ENCODE measurements at regions not wholly inside any gene's neighbourhood (a gene's known extent, or its start where the extent isn't known, plus 50 kb on each side); places are given as distances from the start of the nearest gene placed in this dataset.

DNA sequence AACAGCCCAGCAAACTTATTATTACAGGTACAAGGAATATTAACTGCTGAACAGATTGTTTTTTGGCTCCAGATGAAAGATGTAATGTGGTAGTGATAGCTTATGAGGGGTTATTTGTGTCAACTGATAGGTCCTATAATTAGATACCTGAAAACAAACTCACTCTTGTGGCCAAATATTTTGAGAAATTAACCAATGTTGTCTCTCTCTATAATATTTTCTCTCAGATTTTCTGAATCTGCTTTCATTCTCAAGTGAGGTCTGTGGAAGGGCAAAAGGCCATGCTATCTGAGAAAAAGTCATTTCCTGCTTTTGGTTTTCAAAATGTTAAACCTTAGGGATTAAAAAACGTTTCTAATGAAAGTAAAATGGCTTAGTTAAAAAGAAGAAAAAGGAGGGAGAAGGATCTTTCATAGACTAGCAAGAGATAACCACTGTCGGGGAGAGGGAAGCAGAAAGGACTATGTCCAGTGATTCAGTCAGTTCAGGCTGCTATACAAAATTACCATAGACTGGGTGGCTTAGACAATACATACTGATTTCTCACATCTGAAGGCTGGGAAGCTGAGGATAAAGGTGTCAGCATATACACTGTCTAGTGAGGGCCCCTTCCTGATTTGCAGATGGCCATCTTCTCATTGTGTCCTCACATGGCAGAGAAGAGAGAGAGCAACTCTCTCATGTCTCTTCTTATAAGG lies 277.5 kb upstream of the P2RY1 start:
- Histone ChIP-seq H3K9me3 (ENCODE audit: insufficient read depth, low read length) (no peaks in the 10 kb centered on the region), H3K9ac (ENCODE audit: low read length) (no peak overlapping the region), H3K9me2 (replicated peaks; ENCODE audit: insufficient read depth, low read length) (no peaks in the 10 kb centered on the region), H3K36me3 (ENCODE audit: low read length) (no peaks in the 10 kb centered on the region), H4K20me1 (ENCODE audit: low read depth, low read length) (no peaks in the 10 kb centered on the region), H3K27ac (ENCODE audit: low read depth, low read length) (no peak overlapping the region), H3K79me2 (ENCODE audit: insufficient read depth, low read length) (no peaks in the 10 kb centered on the region), H3K27me3 (ENCODE audit: low read length) (no peaks in the 10 kb centered on the region), H3K4me2 (ENCODE audit: low read depth, low read length, poor library complexity, severe bottlenecking) (no peak overlapping the region), H3K4me3 (ENCODE audit: insufficient read depth, low read length, poor library complexity, severe bottlenecking) (no peak overlapping the region), H3F3A (ENCODE audit: insufficient read depth) (no peaks in the 10 kb centered on the region), H2AFZ (ENCODE audit: low read depth, low read length, severe bottlenecking) (no peak overlapping the region)
- TF ChIP-seq, protein P1, sequence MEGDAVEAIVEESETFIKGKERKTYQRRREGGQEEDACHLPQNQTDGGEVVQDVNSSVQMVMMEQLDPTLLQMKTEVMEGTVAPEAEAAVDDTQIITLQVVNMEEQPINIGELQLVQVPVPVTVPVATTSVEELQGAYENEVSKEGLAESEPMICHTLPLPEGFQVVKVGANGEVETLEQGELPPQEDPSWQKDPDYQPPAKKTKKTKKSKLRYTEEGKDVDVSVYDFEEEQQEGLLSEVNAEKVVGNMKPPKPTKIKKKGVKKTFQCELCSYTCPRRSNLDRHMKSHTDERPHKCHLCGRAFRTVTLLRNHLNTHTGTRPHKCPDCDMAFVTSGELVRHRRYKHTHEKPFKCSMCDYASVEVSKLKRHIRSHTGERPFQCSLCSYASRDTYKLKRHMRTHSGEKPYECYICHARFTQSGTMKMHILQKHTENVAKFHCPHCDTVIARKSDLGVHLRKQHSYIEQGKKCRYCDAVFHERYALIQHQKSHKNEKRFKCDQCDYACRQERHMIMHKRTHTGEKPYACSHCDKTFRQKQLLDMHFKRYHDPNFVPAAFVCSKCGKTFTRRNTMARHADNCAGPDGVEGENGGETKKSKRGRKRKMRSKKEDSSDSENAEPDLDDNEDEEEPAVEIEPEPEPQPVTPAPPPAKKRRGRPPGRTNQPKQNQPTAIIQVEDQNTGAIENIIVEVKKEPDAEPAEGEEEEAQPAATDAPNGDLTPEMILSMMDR (IDR thresholded peaks at IDR 0.05; ENCODE audit: insufficient read depth, low read length, poor library complexity, severe bottlenecking), result no peak
- TF ChIP-seq EZH2phosphoT487 (conservative IDR thresholded peaks at IDR 0.05; ENCODE audit: low read length), result no peak

DNA sequence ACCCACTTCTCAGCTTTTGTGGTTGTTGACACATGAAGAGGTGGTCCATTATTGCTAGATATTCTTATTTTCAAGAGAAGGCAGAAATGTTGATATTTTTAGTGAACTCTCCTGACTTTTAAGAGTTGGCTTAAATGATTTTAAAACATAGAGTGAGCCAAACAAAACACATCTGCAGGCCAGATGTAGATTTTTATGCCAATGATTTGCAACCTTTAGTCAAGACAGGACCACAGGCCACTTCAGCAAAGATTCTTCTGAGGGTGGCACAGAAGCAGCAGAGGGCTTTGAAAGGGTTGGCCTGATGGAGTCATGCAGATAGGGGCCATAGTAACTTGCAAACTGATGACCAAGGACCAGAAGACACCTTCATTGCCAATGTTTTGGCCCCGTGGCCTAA lies 276.5 kb upstream of the P2RY1 start:
- Histone ChIP-seq H3K9me2 (replicated peaks; ENCODE audit: insufficient read depth, low read length) (no peaks in the 10 kb centered on the region), H3K4me3 (ENCODE audit: insufficient read depth, low read length, poor library complexity, severe bottlenecking) (no peak overlapping the region), H3K79me2 (ENCODE audit: insufficient read depth, low read length) (no peaks in the 10 kb centered on the region), H3F3A (ENCODE audit: insufficient read depth) (no peaks in the 10 kb centered on the region), H3K27ac (ENCODE audit: low read depth, low read length) (no peak overlapping the region), H3K27me3 (ENCODE audit: low read length) (no peaks in the 10 kb centered on the region), H3K36me3 (ENCODE audit: low read length) (no peaks in the 10 kb centered on the region), H3K9ac (ENCODE audit: low read length) (no peak overlapping the region), H2AFZ (ENCODE audit: low read depth, low read length, severe bottlenecking) (no peak overlapping the region), H3K4me2 (ENCODE audit: low read depth, low read length, poor library complexity, severe bottlenecking) (no peak overlapping the region), H3K9me3 (ENCODE audit: insufficient read depth, low read length) (no peaks in the 10 kb centered on the region), H4K20me1 (ENCODE audit: low read depth, low read length) (no peaks in the 10 kb centered on the region)
- TF ChIP-seq, protein P1 (IDR thresholded peaks at IDR 0.05; ENCODE audit: insufficient read depth, low read length, poor library complexity, severe bottlenecking), result no peak
- TF ChIP-seq EZH2phosphoT487 (conservative IDR thresholded peaks at IDR 0.05; ENCODE audit: low read length), result no peak

DNA sequence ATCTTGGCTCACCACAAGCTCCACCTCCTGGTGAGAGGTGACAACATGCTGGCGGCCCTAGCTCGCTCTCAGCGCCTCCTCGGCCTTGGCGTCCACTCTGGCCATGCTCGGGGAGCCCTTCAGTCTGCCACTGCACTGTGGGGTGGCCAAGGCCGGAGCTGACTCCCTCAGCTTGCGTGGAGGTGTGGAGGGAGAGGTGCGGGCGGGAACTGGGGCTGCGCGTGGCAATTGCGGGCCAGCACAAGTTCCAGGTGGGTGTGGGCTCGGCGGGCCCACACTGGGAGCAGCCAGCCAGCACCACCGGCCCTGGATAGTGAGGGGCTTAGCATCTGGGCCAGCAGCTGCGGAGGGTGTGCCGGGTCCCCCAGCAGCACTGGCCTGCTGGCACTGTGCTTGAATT lies 275.7 kb upstream of the P2RY1 start:
- no peak overlapping the region for H3K4me3 ChIP-seq (ENCODE audit: insufficient read depth, low read length, poor library complexity, severe bottlenecking)
- H3K27me3 ChIP-seq (ENCODE audit: low read length), result no peaks in the 10 kb centered on the region
- no peaks in the 10 kb centered on the region for H3K9me2 ChIP-seq (replicated peaks; ENCODE audit: insufficient read depth, low read length)
- no peak overlapping the region for H3K4me2 ChIP-seq (ENCODE audit: low read depth, low read length, poor library complexity, severe bottlenecking)
- no peaks in the 10 kb centered on the region for H3K9me3 ChIP-seq (ENCODE audit: insufficient read depth, low read length)
- no peaks in the 10 kb centered on the region for H3F3A ChIP-seq (ENCODE audit: insufficient read depth)
- no peak overlapping the region for H2AFZ ChIP-seq (ENCODE audit: low read depth, low read length, severe bottlenecking)
- H3K27ac ChIP-seq (ENCODE audit: low read depth, low read length), result no peak overlapping the region
- TF ChIP-seq EZH2phosphoT487 (conservative IDR thresholded peaks at IDR 0.05; ENCODE audit: low read length), result no peak
- TF ChIP-seq, protein P1 (IDR thresholded peaks at IDR 0.05; ENCODE audit: insufficient read depth, low read length, poor library complexity, severe bottlenecking), result no peak
- no peak overlapping the region for H3K9ac ChIP-seq (ENCODE audit: low read length)
- H3K36me3 ChIP-seq (ENCODE audit: low read length), result no peaks in the 10 kb centered on the region
- H3K79me2 ChIP-seq (ENCODE audit: insufficient read depth, low read length), result no peaks in the 10 kb centered on the region
- no peaks in the 10 kb centered on the region for H4K20me1 ChIP-seq (ENCODE audit: low read depth, low read length)

Measured in SU-DHL-6 (cell line).